Peyer's patch (tissue), 4 donors: ENCODE measurements at regions not wholly inside any gene's neighbourhood (a gene's known extent, or its start where the extent isn't known, plus 50 kb on each side); places are given as distances from the start of the nearest gene placed in this dataset.

Experiments
- DNase-seq, 3 donors: peaks; one replicate each; pipeline ENCODE4 v3.0.0-alpha.2; 2017 to 2019
- H3K27ac ChIP-seq, 4 donors: fragments of 200-600 bp; sonication (generic); one replicate each; pipeline ENCODE4 v1.5.1; 2016 to 2019
- H3K27me3 ChIP-seq, 2 donors: fragments of 200-600 bp; sonication (generic); one replicate each; pipeline ENCODE4 v1.5.1; 2019
- H3K36me3 ChIP-seq, 3 donors: fragments of 200-600 bp; sonication (generic); one replicate each; pipeline ENCODE4 v1.5.1; 2016 to 2019
- H3K4me1 ChIP-seq, 4 donors: fragments of 200-600 bp; sonication (generic); one replicate each; pipeline ENCODE4 v1.5.1; 2016 to 2019
- H3K4me3 ChIP-seq, 4 donors: fragments of 200-600 bp; sonication (generic); 1 replicate in 3 of 4; 2 replicates in 1 of 4; pipeline ENCODE4 v1.5.1; 2016 to 2019; ENCODE audit warnings: mild to moderate bottlenecking in 1 of 4
- H3K9me3 ChIP-seq, 4 donors: fragments of 200-600 bp; sonication (generic); one replicate each; pipeline ENCODE4 v1.5.1; 2016 to 2019; ENCODE audit warnings: mild to moderate bottlenecking in 1 of 4
- POLR2A ChIP-seq, 2 donors: fragments of 450-650 bp; IDR thresholded peaks; one replicate each; pipeline ENCODE4 v1.5.1; 2017; ENCODE audit warnings: antibody characterized with exemption in 2 of 2, mild to moderate bottlenecking in 2 of 2, moderate library complexity in 2 of 2
- TF ChIP-seq, protein P1 (sequence below), 6 experiments: fragments of 450-650 bp in 4 of 6; fragments of 200-600 bp in 2 of 6; sonication (generic) in 1 of 6; IDR thresholded peaks; one replicate each; pipeline ENCODE4 v1.5.1; 2017 to 2019; ENCODE audit warnings: antibody characterized with exemption in 6 of 6, mild to moderate bottlenecking in 3 of 6, moderate library complexity in 1 of 6

DNA sequence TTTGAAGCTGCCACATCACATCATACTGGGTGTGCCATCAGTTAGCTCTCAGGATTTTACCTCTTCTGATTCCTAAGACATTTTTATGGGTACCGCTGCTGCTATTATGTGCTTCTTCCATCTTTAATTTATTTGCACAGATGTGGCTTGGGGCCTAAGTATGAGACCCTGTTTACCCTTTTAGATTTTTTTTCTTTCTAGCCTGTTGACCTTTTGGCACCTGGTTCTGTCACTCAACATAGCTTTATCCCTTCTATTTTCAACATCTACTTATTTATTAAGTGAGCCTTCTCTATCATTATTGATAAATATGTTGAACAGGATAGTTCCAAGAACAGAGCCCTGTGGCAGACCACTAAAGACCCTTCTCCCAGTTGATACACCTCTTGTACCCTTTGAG lies 57.0 kb downstream of the TET3 start:
- no peak for DNase-seq
- Histone ChIP-seq H3K27me3 (no peaks in the 10 kb centered on the region), H3K27ac (no peak overlapping the region)

DNA sequence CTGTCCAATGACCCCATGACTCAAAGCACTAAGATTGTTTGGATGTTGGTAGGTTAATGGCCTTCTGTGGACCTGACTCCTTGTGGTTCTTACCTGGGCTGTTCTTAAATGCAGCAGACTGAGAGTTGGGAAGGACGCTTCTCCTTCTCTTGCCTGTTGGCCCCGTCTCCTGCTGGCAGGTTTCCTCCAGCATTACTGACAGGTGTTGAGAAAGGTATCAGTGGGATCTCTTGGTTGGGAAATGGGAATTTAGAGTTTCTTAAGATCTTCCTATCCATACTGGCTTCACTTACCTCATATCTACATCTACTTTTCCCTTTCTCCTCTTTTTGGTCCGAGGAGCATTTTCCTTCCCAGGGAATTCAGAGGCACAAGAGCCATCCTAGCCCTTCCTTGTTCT lies 57.9 kb downstream of the TET3 start:
- Histone ChIP-seq H3K4me3 (no peak overlapping the region), H3K4me1 (peaks cover 2 to 23% (median 9%) of the 10 kb centered on the region in 4 donors), H3K27ac (peak overlapping the region in 1 of 4 donors; percentile 73), H3K27me3 (no peaks in the 10 kb centered on the region), H3K36me3 (peaks cover 0 to 14% (median 0%) of the 10 kb centered on the region in 3 donors), H3K9me3 (no peaks in the 10 kb centered on the region)
- TF ChIP-seq, protein P1, sequence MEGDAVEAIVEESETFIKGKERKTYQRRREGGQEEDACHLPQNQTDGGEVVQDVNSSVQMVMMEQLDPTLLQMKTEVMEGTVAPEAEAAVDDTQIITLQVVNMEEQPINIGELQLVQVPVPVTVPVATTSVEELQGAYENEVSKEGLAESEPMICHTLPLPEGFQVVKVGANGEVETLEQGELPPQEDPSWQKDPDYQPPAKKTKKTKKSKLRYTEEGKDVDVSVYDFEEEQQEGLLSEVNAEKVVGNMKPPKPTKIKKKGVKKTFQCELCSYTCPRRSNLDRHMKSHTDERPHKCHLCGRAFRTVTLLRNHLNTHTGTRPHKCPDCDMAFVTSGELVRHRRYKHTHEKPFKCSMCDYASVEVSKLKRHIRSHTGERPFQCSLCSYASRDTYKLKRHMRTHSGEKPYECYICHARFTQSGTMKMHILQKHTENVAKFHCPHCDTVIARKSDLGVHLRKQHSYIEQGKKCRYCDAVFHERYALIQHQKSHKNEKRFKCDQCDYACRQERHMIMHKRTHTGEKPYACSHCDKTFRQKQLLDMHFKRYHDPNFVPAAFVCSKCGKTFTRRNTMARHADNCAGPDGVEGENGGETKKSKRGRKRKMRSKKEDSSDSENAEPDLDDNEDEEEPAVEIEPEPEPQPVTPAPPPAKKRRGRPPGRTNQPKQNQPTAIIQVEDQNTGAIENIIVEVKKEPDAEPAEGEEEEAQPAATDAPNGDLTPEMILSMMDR (IDR thresholded peaks at IDR 0.05): no peak
- TF ChIP-seq POLR2A (IDR thresholded peaks at IDR 0.05): no peak
- no peak for DNase-seq

More for the DNA sequence above, 57.0 kb downstream of the TET3 start:
- Histone ChIP-seq H3K4me3 (no peak overlapping the region), H3K9me3 (no peaks in the 10 kb centered on the region), H3K36me3 (peaks cover 0 to 7% (median 0%) of the 10 kb centered on the region in 3 donors), H3K4me1 (peaks cover 2 to 32% (median 17%) of the 10 kb centered on the region in 4 donors)
- no peak for TF ChIP-seq POLR2A (IDR thresholded peaks at IDR 0.05)
- TF ChIP-seq, protein P1 (IDR thresholded peaks at IDR 0.05): no peak

DNA sequence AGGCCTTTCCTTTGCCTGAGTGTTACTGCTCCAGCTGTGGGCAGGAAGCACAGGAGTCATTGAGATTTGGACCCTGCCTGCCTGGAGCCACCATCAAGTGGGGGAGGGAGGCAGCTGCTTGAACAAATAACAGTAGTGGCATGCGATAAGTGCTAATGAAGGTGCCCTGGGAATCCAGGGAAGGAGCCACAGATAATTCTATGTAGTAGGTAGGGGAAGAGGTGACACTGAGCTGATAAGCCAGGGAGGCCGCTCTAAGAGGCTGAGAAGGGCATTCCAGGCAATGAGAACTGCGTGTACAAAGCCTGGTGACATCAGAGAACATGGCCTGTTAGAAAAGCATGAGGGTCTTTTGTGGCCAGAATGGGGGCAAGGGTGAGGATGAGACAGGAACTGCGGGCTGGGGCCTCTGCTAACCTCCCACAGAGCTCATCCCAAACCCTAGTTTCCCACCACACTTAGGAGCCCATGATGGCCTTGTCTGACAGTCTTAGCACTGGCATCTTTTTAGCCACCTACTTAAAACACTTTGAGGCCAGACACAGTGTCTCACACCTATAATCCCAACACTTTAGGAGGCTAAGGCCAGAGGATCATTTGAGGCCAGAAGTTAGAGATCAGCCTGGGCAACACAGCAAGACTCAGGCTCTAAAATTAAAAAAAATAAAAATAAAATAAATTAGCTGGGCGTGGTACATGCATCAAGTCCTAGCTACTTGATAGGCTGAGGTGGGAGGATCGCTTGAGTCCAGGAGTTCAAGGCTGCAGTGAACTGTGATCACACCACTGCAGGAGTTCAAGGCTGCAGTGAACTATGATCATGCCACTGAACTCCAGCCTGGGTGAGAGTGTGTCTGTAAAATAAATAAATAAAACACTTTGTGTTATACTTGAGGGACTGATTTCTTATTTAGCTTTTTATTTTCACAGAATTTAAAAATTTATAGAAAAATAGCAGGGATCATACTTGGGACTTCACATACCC lies 58.9 kb downstream of the TET3 start:
- Histone ChIP-seq H3K4me3 (no peak overlapping the region), H3K27me3 (no peaks in the 10 kb centered on the region), H3K27ac (peak overlapping the region in 3 of 4 donors; percentile 17 to 73 (median 34)), H3K9me3 (no peaks in the 10 kb centered on the region), H3K4me1 (peaks cover 0 to 18% (median 2%) of the 10 kb centered on the region in 4 donors), H3K36me3 (peaks cover 0 to 24% (median 0%) of the 10 kb centered on the region in 3 donors)
- no peak for DNase-seq
- TF ChIP-seq, protein P1 (IDR thresholded peaks at IDR 0.05): no peak
- TF ChIP-seq POLR2A (IDR thresholded peaks at IDR 0.05): no peak

DNA sequence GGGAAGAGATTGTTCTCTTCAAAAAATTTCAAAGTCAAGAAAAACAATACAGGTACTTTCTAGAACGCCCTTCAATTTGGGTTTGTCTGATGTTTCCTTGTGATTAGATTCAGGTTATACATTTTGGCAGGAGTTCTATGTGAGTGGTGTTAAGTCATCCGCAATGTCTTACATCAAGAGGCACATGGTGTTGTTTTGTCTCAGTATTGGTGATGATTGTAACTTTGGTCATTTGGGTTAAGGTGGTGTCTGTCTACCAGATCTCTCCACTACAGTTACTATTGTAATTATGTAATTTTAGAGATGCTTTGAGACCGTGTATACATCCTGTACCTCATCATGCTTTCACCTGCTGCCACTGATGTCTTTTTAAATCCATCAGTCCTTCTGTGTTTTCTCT lies 60.3 kb downstream of the TET3 start:
- TF ChIP-seq, protein P1 (IDR thresholded peaks at IDR 0.05): no peak
- TF ChIP-seq POLR2A (IDR thresholded peaks at IDR 0.05): no peak
- Histone ChIP-seq H3K36me3 (peaks cover 0 to 30% (median 0%) of the 10 kb centered on the region in 3 donors), H3K4me3 (no peak overlapping the region), H3K4me1 (peaks cover 0 to 27% (median 1%) of the 10 kb centered on the region in 4 donors), H3K27me3 (no peaks in the 10 kb centered on the region), H3K9me3 (no peaks in the 10 kb centered on the region), H3K27ac (no peak overlapping the region)
- DNase-seq: no peak

DNA sequence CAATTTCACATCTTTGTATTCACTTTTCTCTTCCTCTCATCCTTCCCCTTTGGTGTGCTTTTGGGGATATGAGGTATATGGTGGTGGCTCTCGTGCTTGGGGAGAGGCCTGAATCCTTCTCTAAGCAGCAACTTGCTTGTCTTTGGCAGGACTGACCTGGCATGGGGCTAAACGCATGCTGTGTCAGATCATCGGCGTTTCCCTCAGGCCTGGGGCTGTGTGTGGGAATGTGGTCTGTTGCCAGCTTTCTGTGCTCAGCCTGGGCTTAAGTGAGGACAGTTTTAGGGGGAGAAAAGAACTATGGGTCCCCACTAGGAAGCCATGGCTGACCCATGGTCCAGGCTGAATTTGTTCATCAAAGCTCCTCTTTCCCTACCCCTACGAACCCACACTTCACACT lies 60.7 kb downstream of the TET3 start:
- peaks cover 0 to 28% (median 1%) of the 10 kb centered on the region in 4 donors for H3K4me1 ChIP-seq
- no peak for DNase-seq
- no peak for TF ChIP-seq POLR2A (IDR thresholded peaks at IDR 0.05)
- TF ChIP-seq, protein P1 (IDR thresholded peaks at IDR 0.05): no peak
- peaks cover 0 to 30% (median 0%) of the 10 kb centered on the region in 3 donors for H3K36me3 ChIP-seq
- H3K4me3 ChIP-seq: no peak overlapping the region
- no peaks in the 10 kb centered on the region for H3K27me3 ChIP-seq
- H3K27ac ChIP-seq: no peak overlapping the region
- H3K9me3 ChIP-seq: no peaks in the 10 kb centered on the region
